GM20000 (cell line): ENCODE measurements at regions not wholly inside any gene's neighbourhood (a gene's known extent, or its start where the extent isn't known, plus 50 kb on each side); places are given as distances from the start of the nearest gene placed in this dataset.
"Not testable (repeated sequence)": the region's sequence is repeated elsewhere in the genome, so short reads cannot be mapped to it uniquely, and the experiment has no call there.

Experiments
- DNase-seq: peaks from one replicate; pipeline ENCODE4 v3.0.0; 2012; ENCODE audit warnings: low spot score
- TF ChIP-seq, protein P1 (sequence below): IDR thresholded peaks from 2 replicates; pipeline ENCODE4 v1.5.1; 2012; ENCODE audit warnings: mild to moderate bottlenecking, control low read depth; ENCODE audit errors: extremely low read depth, missing control alignments

DNA sequence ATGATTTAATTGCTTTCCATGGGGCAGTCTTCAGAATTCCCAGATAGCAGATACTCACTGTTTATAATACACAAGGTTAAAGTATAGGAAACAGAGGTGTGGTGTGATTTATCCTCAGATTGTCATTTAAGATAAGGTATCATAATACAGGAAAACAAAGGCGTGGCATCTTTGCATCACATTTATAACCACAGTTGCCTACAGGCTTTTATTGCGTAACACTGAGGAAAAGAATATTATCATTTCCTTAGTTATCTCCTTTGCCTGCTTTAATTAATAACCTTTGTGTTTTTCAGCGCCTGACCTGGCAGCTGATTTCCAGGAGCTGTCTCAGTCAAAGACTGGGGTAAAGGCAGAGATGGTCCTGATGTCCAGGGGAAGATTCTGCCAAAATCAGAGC is 68.8 kb downstream of the SSX7 start:
- TF ChIP-seq, protein P1, sequence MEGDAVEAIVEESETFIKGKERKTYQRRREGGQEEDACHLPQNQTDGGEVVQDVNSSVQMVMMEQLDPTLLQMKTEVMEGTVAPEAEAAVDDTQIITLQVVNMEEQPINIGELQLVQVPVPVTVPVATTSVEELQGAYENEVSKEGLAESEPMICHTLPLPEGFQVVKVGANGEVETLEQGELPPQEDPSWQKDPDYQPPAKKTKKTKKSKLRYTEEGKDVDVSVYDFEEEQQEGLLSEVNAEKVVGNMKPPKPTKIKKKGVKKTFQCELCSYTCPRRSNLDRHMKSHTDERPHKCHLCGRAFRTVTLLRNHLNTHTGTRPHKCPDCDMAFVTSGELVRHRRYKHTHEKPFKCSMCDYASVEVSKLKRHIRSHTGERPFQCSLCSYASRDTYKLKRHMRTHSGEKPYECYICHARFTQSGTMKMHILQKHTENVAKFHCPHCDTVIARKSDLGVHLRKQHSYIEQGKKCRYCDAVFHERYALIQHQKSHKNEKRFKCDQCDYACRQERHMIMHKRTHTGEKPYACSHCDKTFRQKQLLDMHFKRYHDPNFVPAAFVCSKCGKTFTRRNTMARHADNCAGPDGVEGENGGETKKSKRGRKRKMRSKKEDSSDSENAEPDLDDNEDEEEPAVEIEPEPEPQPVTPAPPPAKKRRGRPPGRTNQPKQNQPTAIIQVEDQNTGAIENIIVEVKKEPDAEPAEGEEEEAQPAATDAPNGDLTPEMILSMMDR, result no peak
- no peak for DNase-seq

DNA sequence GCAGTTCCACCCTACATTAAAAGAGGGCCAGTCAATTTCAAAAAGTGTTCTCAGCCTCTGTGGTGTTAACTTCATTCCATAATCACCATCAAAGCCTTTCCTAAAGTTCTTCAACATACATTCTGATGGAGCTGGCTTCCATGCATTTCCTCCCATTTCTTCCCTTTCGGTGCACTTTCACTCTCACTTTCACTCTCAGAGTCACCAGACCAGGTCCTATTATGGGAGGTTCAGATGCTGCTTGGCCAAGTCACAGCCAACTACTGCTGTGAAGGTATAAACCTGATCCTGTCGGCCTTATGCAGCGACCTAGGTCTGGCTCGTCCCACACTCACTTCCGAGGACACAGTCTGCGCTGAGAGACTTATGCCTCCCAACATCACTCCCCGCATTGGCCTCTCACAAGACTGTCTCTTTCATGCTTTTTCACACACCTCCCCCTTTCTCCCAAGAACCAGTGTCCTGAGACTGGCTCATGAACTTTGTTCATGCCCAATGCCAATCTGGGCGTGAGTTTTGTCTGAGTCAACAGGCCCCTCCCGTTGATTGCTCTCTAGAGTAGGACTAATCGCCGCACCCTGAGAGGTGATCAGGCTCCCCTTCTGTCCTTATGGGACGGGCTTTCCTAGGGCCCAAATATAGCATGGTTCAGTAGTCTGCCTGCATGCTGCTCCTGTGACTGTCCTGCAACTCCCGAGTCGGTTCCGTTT is 60.8 kb upstream of the XAGE1B start:
- TF ChIP-seq, protein P1, result no peak
- no peak for DNase-seq

DNA sequence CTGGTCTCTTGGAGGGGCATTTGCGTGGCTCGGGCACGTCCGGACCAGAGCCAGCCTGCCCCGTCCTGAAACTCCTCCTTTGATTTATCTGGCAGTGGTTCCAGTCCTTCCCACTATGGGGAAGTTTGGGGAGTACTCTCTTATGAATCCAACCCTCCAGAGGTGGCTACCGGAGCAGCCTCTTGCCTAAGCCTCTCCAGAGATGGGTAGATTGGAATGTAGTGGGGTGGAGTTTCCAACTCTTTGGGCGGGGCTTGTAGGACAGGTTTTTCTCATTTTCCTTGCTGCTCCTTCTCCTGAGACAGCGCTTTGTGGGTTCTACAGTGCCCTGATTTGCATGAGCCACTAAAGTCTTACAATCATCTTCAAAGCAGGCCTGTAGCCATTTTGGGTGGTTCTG is 60.1 kb upstream of the XAGE1B start:
- TF ChIP-seq, protein P1, result no peak
- DNase-seq, result no peak

DNA sequence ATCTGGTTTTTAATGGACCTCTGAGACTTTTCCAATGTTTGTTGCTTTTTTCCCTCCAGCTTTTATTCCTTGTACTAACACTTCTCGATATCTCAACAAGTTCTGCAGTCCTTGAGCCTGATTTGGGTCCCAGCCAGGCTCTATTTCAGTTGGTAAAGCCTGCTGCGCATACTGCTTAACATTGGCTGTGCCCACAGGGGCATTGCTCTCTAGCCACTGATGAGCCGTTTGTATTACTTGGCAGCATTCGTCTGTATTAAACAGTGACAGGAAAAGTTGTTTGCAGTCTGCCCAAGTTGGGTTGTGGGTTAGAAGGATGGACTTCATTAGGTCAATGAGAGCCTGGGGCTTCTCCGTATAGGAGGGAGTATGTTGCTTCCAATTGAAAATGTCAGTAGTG is 59.6 kb upstream of the XAGE1B start:
- no peak for DNase-seq
- TF ChIP-seq, protein P1, result no peak

DNA sequence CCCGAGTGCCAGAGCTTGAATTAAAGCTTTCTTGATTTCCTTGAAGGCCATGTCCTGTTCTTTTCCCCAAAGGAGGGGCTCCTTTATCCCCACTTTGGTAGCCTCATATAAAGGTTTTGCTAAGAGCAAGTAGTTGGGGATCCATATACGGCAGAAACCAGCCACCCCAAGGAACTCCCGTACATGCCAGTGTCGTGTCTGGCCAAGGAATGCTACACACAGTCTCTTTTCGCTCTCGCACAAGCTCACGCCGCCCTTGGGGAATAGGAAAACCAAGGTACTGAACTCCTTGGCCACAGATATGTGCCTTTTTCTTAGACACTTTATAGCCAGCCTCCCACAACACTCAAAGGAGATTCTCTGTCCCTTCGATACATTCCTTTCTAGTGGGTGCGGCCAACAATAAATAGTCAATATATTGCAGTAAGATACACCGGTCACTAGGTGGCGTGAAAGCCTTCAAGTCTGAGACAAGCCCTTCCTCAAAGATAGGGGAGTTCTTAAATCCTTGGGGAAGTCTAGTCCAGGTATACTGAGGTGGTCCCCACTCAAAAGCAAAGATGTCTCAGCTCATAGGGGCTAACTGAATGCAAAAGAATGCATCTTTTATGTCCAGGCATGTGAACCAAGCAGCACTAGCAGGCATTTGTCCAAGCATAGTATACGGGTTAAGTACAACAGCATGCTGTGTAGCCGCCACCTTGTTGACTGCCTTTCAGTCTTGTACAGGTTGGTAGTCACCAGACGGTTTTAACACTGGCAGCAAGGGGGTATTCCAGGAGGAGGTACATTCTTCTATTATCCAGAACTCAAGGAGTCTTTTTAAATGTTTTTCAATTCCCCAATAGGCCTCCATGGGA is 57.8 kb upstream of the XAGE1B start:
- peak; percentile 26 for DNase-seq
- TF ChIP-seq, protein P1, result peak; percentile 19

DNA sequence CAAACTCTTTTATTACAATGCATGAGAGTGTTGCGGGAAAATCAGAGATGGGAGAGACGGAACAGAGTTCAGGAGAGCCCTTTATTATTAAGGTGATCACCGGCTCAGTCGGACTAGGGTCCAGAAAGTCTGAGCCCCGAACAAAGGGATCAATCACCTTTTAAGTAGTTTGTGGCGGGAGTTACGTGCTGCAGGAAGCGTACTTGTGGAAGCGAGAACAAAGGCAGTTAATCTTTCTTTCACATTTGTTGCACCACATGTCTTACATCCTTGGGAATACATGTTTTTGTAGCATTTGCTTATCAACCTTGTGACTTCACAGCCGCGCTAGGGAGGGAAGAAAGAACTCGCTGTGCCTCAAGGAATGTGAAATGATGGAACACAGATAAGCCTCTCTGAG is 51.3 kb upstream of the XAGE1B start:
- DNase-seq, result not testable (repeated sequence)
